ENCODE measurements at regions not wholly inside any gene's neighbourhood (a gene's known extent, or its start where the extent isn't known, plus 50 kb on each side); places are given as distances from the start of the nearest gene placed in this dataset.

- no peak for ATAC-seq
- WGBS (ENCODE audit: missing lambda C conversion rate) = 14% methylated on average over 2 of the region's 2 CpGs
- TF ChIP-seq MAX (IDR thresholded peaks at IDR 0.05) (no peak), CHD2 (IDR thresholded peaks at IDR 0.05; ENCODE audit: low read length, partially characterized antibody) (no peak), RNF2 (IDR thresholded peaks at IDR 0.05; ENCODE audit: borderline replicate concordance, low read depth) (no peak), POLR2A (IDR thresholded peaks at IDR 0.05; ENCODE audit: low read length) (no peak), EHF (CRISPR knock-in tag; IDR thresholded peaks at IDR 0.05) (no peak), RARB (CRISPR knock-in tag; IDR thresholded peaks at IDR 0.05) (no peak), HOXA7 (CRISPR knock-in tag; IDR thresholded peaks at IDR 0.05) (no peak), NPAS2 (CRISPR knock-in tag; IDR thresholded peaks at IDR 0.05; ENCODE audit: borderline replicate concordance) (no peak), FOSB (CRISPR knock-in tag; IDR thresholded peaks at IDR 0.05) (no peak), GATA3 (IDR thresholded peaks at IDR 0.05; ENCODE audit: borderline replicate concordance) (no peak), REST (IDR thresholded peaks at IDR 0.05) (no peak), HDAC2 (IDR thresholded peaks at IDR 0.05) (no peak), PBX3 (IDR thresholded peaks at IDR 0.05) (no peak), BCL3 (IDR thresholded peaks at IDR 0.05) (no peak)
- no peak for FAIRE-seq
- H3K27ac ChIP-seq = no peak overlapping the region
- H3K4me2 ChIP-seq = no peak overlapping the region
- no peaks in the 10 kb centered on the region for H3K9me3 ChIP-seq
- H3K4me3 ChIP-seq = no peak overlapping the region
- H3K4me1 ChIP-seq = no peaks in the 10 kb centered on the region
- POLR2A ChIA-PET = no interaction called here
- CTCF ChIA-PET = interaction anchor here (1.4 kb wide), 1 partner anchor 9 kb away, joined by 3 read pairs; no protein-coding TSS in a partner anchor
- DNase-seq (ENCODE audit: low read depth in 1 of 2, low spot score in 1 of 2) = no peak
Measured at GRCh38 chr17:22273308-22273707, 581.0 kb downstream of the KCNJ18 start.

GRCh38 chr17:22277595-22277994, 585.3 kb downstream of the KCNJ18 start:
- Histone ChIP-seq H3K9me3 (no peaks in the 10 kb centered on the region), H3K27ac (no peak overlapping the region), H3K4me1 (no peaks in the 10 kb centered on the region), H3K4me2 (no peak overlapping the region), H3K4me3 (no peak overlapping the region)
- no peak for TF ChIP-seq KDM1A (IDR thresholded peaks at IDR 0.05; ENCODE audit: low read depth)
- no peak for TF ChIP-seq POLR2A (IDR thresholded peaks at IDR 0.05; ENCODE audit: low read length)
- ATAC-seq = no peak
- no peak for DNase-seq (ENCODE audit: low read depth in 1 of 2, low spot score in 1 of 2)
- no peak for FAIRE-seq
- CTCF ChIA-PET = no interaction called here
- 35% methylated on average over 3 of the region's 3 CpGs for WGBS (ENCODE audit: missing lambda C conversion rate)
- POLR2A ChIA-PET = no interaction called here

GRCh38 chr17:22278302-22279275, 586.3 kb downstream of the KCNJ18 start:
- no peaks in the 10 kb centered on the region for H3K4me1 ChIP-seq
- no peaks in the 10 kb centered on the region for H3K9me3 ChIP-seq
- DNase-seq (ENCODE audit: low read depth in 1 of 2, low spot score in 1 of 2) (no peak), FAIRE-seq (no peak), ATAC-seq (no peak)
- CTCF ChIA-PET = interaction anchor here (0.6 to 0.8 kb wide), 2 partner anchors 11 to 1149 kb away, joined by 3 read pairs; no protein-coding TSS in a partner anchor
- no peak overlapping the region for H3K27ac ChIP-seq
- no peak overlapping the region for H3K4me2 ChIP-seq
- H3K4me3 ChIP-seq = no peak overlapping the region
- 52% methylated on average over 16 of the region's 35 CpGs for WGBS (ENCODE audit: missing lambda C conversion rate)
- POLR2A ChIA-PET = no interaction called here
- TF ChIP-seq SREBF2 (IDR thresholded peaks at IDR 0.05) = no peak
- TF ChIP-seq PBX3 (IDR thresholded peaks at IDR 0.05) = no peak
- TF ChIP-seq ZSCAN20 (CRISPR knock-in tag; IDR thresholded peaks at IDR 0.05) = no peak
- no peak for TF ChIP-seq PHF8 (IDR thresholded peaks at IDR 0.05; ENCODE audit: borderline replicate concordance, low read depth)
- TF ChIP-seq TP53 (CRISPR knock-in tag; IDR thresholded peaks at IDR 0.05) = no peak
- no peak for TF ChIP-seq REST (IDR thresholded peaks at IDR 0.05)
- TF ChIP-seq NFE2L2 (conservative IDR thresholded peaks at IDR 0.05; ENCODE audit: low read length) = no peak
- no peak for TF ChIP-seq CBX8 (IDR thresholded peaks at IDR 0.05)
